ENCODE measurements at regions not wholly inside any gene's neighbourhood (a gene's known extent, or its start where the extent isn't known, plus 50 kb on each side); places are given as distances from the start of the nearest gene placed in this dataset.
"Not testable (repeated sequence)": the region's sequence is repeated elsewhere in the genome, so short reads cannot be mapped to it uniquely, and the experiment has no call there.

- no peak overlapping the region for H3K9ac ChIP-seq (ENCODE audit: low read length in 5 of 5)
- H3K36me3 ChIP-seq (ENCODE audit: control insufficient read depth in 5 of 5, insufficient read depth in 5 of 5, low read length in 5 of 5), result no peaks in the 10 kb centered on the region
- no peak overlapping the region for H3K4me3 ChIP-seq (ENCODE audit: low read depth in 1 of 5, low read length in 5 of 5)
- no peaks in the 10 kb centered on the region for H3K9me3 ChIP-seq (ENCODE audit: control insufficient read depth in 5 of 5, low read length in 5 of 5)
- H3K4me1 ChIP-seq (ENCODE audit: control insufficient read depth in 5 of 5, insufficient read depth in 5 of 5, low read length in 5 of 5), result no peaks in the 10 kb centered on the region
- peaks cover 0 to 21% (median 8%) of the 10 kb centered on the region in 5 donors for H3K27me3 ChIP-seq (ENCODE audit: control insufficient read depth in 5 of 5, insufficient read depth in 4 of 5, low read length in 5 of 5)
- H3K27ac ChIP-seq (ENCODE audit: low read depth, low read length), result no peak overlapping the region
Measured at GRCh38 chr2:16092861-16093638, 152.7 kb downstream of the MYCN start.

- peaks cover 0 to 21% (median 8%) of the 10 kb centered on the region in 5 donors for H3K27me3 ChIP-seq (ENCODE audit: control insufficient read depth in 5 of 5, insufficient read depth in 4 of 5, low read length in 5 of 5)
- H3K27ac ChIP-seq (ENCODE audit: low read depth, low read length), result no peak overlapping the region
- H3K9ac ChIP-seq (ENCODE audit: low read length in 5 of 5), result no peak overlapping the region
- no peaks in the 10 kb centered on the region for H3K9me3 ChIP-seq (ENCODE audit: control insufficient read depth in 5 of 5, low read length in 5 of 5)
- H3K36me3 ChIP-seq (ENCODE audit: control insufficient read depth in 5 of 5, insufficient read depth in 5 of 5, low read length in 5 of 5), result no peaks in the 10 kb centered on the region
- H3K4me1 ChIP-seq (ENCODE audit: control insufficient read depth in 5 of 5, insufficient read depth in 5 of 5, low read length in 5 of 5), result no peaks in the 10 kb centered on the region
- no peak overlapping the region for H3K4me3 ChIP-seq (ENCODE audit: low read depth in 1 of 5, low read length in 5 of 5)
Measured at GRCh38 chr2:16091576-16092282, 151.4 kb downstream of the MYCN start.

- H3K4me1 ChIP-seq (ENCODE audit: control insufficient read depth in 5 of 5, insufficient read depth in 5 of 5, low read length in 5 of 5), result no peaks in the 10 kb centered on the region
- no peaks in the 10 kb centered on the region for H3K9me3 ChIP-seq (ENCODE audit: control insufficient read depth in 5 of 5, low read length in 5 of 5)
- peaks cover 0 to 21% (median 8%) of the 10 kb centered on the region in 5 donors for H3K27me3 ChIP-seq (ENCODE audit: control insufficient read depth in 5 of 5, insufficient read depth in 4 of 5, low read length in 5 of 5)
- H3K27ac ChIP-seq (ENCODE audit: low read depth, low read length), result no peak overlapping the region
- no peak overlapping the region for H3K9ac ChIP-seq (ENCODE audit: low read length in 5 of 5)
- no peaks in the 10 kb centered on the region for H3K36me3 ChIP-seq (ENCODE audit: control insufficient read depth in 5 of 5, insufficient read depth in 5 of 5, low read length in 5 of 5)
- H3K4me3 ChIP-seq (ENCODE audit: low read depth in 1 of 5, low read length in 5 of 5), result no peak overlapping the region
Measured at GRCh38 chr2:16090650-16091575, 150.6 kb downstream of the MYCN start.

GRCh38 chr2:16089491-16089890 is 149.1 kb downstream of the MYCN start:
- H3K27ac ChIP-seq (ENCODE audit: low read depth, low read length); H3K9ac ChIP-seq (ENCODE audit: low read length in 5 of 5); H3K36me3 ChIP-seq (ENCODE audit: control insufficient read depth in 5 of 5, insufficient read depth in 5 of 5, low read length in 5 of 5); H3K4me1 ChIP-seq (ENCODE audit: control insufficient read depth in 5 of 5, insufficient read depth in 5 of 5, low read length in 5 of 5); H3K4me3 ChIP-seq (ENCODE audit: low read depth in 1 of 5, low read length in 5 of 5); H3K9me3 ChIP-seq (ENCODE audit: control insufficient read depth in 5 of 5, low read length in 5 of 5): not testable (repeated sequence)
- H3K27me3 ChIP-seq (ENCODE audit: control insufficient read depth in 5 of 5, insufficient read depth in 4 of 5, low read length in 5 of 5), result peaks cover 0 to 16% (median 6%) of the 10 kb centered on the region in 5 donors

- no peak overlapping the region for H3K4me3 ChIP-seq (ENCODE audit: low read depth in 1 of 5, low read length in 5 of 5)
- H3K4me1 ChIP-seq (ENCODE audit: control insufficient read depth in 5 of 5, insufficient read depth in 5 of 5, low read length in 5 of 5), result no peaks in the 10 kb centered on the region
- H3K9me3 ChIP-seq (ENCODE audit: control insufficient read depth in 5 of 5, low read length in 5 of 5), result no peaks in the 10 kb centered on the region
Measured at GRCh38 chr2:16088802-16089112, 148.4 kb downstream of the MYCN start.

GRCh38 chr2:16088035-16088801 is 147.9 kb downstream of the MYCN start:
- Histone ChIP-seq H3K36me3 (ENCODE audit: control insufficient read depth in 5 of 5, insufficient read depth in 5 of 5, low read length in 5 of 5) (no peaks in the 10 kb centered on the region), H3K4me3 (ENCODE audit: low read depth in 1 of 5, low read length in 5 of 5) (no peak overlapping the region), H3K27ac (ENCODE audit: low read depth, low read length) (no peak overlapping the region), H3K27me3 (ENCODE audit: control insufficient read depth in 5 of 5, insufficient read depth in 4 of 5, low read length in 5 of 5) (peaks cover 0 to 3% (median 1%) of the 10 kb centered on the region in 5 donors), H3K9ac (ENCODE audit: low read length in 5 of 5) (no peak overlapping the region), H3K9me3 (ENCODE audit: control insufficient read depth in 5 of 5, low read length in 5 of 5) (no peaks in the 10 kb centered on the region), H3K4me1 (ENCODE audit: control insufficient read depth in 5 of 5, insufficient read depth in 5 of 5, low read length in 5 of 5) (no peaks in the 10 kb centered on the region)

More at GRCh38 chr2:16088802-16089112, 148.4 kb downstream of the MYCN start:
- Histone ChIP-seq H3K27ac (ENCODE audit: low read depth, low read length) (no peak overlapping the region), H3K27me3 (ENCODE audit: control insufficient read depth in 5 of 5, insufficient read depth in 4 of 5, low read length in 5 of 5) (peaks cover 0 to 9% (median 2%) of the 10 kb centered on the region in 5 donors), H3K36me3 (ENCODE audit: control insufficient read depth in 5 of 5, insufficient read depth in 5 of 5, low read length in 5 of 5) (no peaks in the 10 kb centered on the region), H3K9ac (ENCODE audit: low read length in 5 of 5) (no peak overlapping the region)

- not testable (repeated sequence) for H3K36me3 ChIP-seq (ENCODE audit: control insufficient read depth in 5 of 5, insufficient read depth in 5 of 5, low read length in 5 of 5); H3K4me3 ChIP-seq (ENCODE audit: low read depth in 1 of 5, low read length in 5 of 5); H3K27me3 ChIP-seq (ENCODE audit: control insufficient read depth in 5 of 5, insufficient read depth in 4 of 5, low read length in 5 of 5); H3K9me3 ChIP-seq (ENCODE audit: control insufficient read depth in 5 of 5, low read length in 5 of 5); H3K9ac ChIP-seq (ENCODE audit: low read length in 5 of 5); H3K4me1 ChIP-seq (ENCODE audit: control insufficient read depth in 5 of 5, insufficient read depth in 5 of 5, low read length in 5 of 5); H3K27ac ChIP-seq (ENCODE audit: low read depth, low read length)
Measured at GRCh38 chr2:16086136-16086535, 145.8 kb downstream of the MYCN start.

GRCh38 chr2:16085073-16085472 is 144.7 kb downstream of the MYCN start:
- no peak overlapping the region for H3K9ac ChIP-seq (ENCODE audit: low read length in 5 of 5)
- H3K9me3 ChIP-seq (ENCODE audit: control insufficient read depth in 5 of 5, low read length in 5 of 5), result no peaks in the 10 kb centered on the region
- H3K4me1 ChIP-seq (ENCODE audit: control insufficient read depth in 5 of 5, insufficient read depth in 5 of 5, low read length in 5 of 5), result no peaks in the 10 kb centered on the region
- H3K27ac ChIP-seq (ENCODE audit: low read depth, low read length), result no peak overlapping the region
- peaks cover 0 to 5% (median 0%) of the 10 kb centered on the region in 5 donors for H3K27me3 ChIP-seq (ENCODE audit: control insufficient read depth in 5 of 5, insufficient read depth in 4 of 5, low read length in 5 of 5)
- no peaks in the 10 kb centered on the region for H3K36me3 ChIP-seq (ENCODE audit: control insufficient read depth in 5 of 5, insufficient read depth in 5 of 5, low read length in 5 of 5)
- no peak overlapping the region for H3K4me3 ChIP-seq (ENCODE audit: low read depth in 1 of 5, low read length in 5 of 5)

GRCh38 chr2:16084274-16084673 is 143.9 kb downstream of the MYCN start:
- Histone ChIP-seq H3K4me3 (ENCODE audit: low read depth in 1 of 5, low read length in 5 of 5) (no peak overlapping the region), H3K4me1 (ENCODE audit: control insufficient read depth in 5 of 5, insufficient read depth in 5 of 5, low read length in 5 of 5) (no peaks in the 10 kb centered on the region), H3K9ac (ENCODE audit: low read length in 5 of 5) (no peak overlapping the region), H3K27me3 (ENCODE audit: control insufficient read depth in 5 of 5, insufficient read depth in 4 of 5, low read length in 5 of 5) (peaks cover 0 to 5% (median 0%) of the 10 kb centered on the region in 5 donors), H3K9me3 (ENCODE audit: control insufficient read depth in 5 of 5, low read length in 5 of 5) (no peaks in the 10 kb centered on the region), H3K36me3 (ENCODE audit: control insufficient read depth in 5 of 5, insufficient read depth in 5 of 5, low read length in 5 of 5) (no peaks in the 10 kb centered on the region), H3K27ac (ENCODE audit: low read depth, low read length) (no peak overlapping the region)
